Stimulated activated CD8-positive, alpha-beta memory T cell treated with anti-CD3 and anti-CD28 coated beads, Interleukin-4, amount 100 ng/mL, for 24 hours (primary cell): ENCODE measurements at regions not wholly inside any gene's neighbourhood (a gene's known extent, or its start where the extent isn't known, plus 50 kb on each side); places are given as distances from the start of the nearest gene placed in this dataset.
"Not testable (repeated sequence)": the region's sequence is repeated elsewhere in the genome, so short reads cannot be mapped to it uniquely, and the experiment has no call there.

ENCODE experiments used
- DNase-seq: peaks from one replicate; pipeline ENCODE4 v3.0.0-alpha.2; 2020; ENCODE audit warnings: low read depth

DNA sequence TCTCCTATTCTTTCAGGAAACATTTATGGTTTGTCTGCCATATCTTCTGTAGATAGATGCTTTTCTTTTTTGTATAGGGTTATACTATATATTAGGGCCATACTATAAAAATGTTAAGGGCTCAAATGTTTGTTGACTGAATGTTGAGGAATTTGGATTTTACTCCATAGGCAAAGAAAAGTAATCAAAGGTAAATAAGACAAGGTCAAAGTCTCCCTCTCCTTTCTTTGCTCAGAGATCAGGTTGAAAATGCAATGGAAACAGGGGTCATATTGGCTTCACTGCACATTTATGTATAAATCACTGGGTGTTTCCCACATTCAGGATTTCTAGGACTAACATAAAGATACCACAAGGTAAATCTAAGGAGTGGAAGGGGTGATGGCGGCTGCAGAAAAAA, 291.4 kb upstream of the FZD8 start:
- DNase-seq, result no peak

DNA sequence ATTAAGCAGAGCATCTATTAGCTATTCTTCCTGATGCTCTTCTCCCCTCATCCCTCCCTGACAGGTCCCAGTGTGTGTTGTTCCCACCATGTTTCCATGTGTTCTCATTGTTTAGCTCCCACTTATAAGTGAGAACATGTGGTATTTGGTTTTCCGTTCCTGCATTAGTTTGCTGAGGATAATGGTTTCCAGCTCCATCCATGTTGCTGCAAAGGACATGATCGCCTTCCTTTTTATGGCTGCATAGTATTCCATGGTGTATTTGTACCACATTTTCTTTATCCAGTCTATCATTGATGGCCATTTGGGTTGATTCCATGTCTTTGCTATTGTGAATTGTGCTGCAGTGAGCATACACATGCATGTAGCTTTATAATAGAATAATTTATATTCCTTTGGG, 287.9 kb upstream of the FZD8 start:
- not testable (repeated sequence) for DNase-seq

DNA sequence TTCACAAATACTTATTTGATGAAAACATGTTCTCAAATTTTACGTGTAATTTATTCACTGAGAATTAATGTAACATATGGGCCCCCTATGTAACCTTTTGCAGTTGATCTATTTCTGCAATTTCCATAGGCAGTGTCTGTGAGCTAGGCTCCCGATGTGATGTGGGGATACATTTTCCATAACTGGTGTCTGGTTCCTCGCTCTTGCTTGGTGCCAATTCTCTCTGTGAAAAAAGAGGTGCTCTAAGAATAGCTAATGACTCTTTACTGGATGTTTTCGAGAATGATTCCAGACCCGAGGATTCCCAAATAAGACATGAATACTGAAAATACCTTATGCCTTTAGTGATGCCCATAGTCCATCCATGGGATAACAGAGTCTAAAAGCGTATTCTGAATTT, 286.7 kb upstream of the FZD8 start:
- DNase-seq, result no peak

DNA sequence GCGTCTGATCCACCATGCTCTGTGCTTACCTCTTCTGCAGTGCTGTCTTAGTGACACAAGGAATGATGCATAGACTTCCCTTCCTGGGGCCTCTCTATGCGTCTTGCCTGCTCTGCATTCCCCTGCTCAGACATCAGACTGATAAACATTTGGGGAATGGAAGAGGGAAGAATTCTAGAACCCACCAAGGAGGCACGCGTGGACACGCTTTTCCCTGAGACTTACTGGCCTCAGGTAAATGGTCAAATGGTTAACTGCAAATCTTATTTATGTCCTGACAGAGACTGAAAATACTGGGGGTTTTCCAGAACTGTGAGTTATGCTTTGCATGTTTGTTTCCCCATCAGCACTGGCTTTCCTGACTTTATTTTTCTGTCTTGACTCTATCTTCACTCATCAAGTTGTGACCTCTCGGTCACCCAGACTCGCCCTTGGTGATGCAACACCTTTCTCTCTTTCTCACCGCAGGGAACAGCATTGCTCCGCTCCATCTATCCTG, 285.9 kb upstream of the FZD8 start:
- no peak for DNase-seq

DNA sequence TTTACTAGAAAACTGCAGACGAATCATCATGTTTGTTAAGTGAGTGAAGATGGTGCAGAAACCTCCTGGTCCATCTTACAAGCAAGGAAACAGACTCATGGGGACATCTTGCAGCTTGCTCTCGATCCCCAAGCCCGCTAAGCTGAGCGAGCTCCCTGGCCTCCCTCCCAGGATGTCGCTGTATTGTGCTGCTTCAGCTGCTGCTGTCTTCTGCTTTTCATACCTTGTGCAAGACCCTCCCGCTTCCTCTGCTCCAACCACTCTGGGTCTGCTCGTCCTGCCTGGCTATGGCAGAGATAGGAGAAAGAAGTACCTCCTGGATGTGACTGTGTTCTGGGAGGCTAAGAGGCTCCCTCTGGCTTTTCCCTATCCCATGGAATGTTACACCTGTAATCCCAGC, 285.2 kb upstream of the FZD8 start:
- DNase-seq, result no peak

DNA sequence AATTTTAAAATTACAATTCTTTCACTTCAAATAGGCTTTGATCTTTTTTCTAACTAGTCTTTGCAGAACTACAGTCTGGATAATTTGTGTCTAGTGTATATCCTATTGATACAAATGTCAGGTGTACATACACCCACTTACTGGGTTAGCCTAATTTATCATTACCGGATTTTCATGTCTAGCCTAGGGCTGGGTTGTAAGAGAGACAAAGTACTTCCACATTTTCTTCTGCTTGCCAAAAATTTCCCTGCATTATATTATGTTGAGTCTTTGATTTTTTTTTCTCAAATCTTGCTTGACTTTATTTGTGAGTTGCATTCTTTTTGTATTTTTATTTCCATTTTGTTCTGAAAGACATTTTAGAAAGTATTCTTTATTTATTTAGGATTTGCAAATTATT, 284.8 kb upstream of the FZD8 start:
- no peak for DNase-seq

DNA sequence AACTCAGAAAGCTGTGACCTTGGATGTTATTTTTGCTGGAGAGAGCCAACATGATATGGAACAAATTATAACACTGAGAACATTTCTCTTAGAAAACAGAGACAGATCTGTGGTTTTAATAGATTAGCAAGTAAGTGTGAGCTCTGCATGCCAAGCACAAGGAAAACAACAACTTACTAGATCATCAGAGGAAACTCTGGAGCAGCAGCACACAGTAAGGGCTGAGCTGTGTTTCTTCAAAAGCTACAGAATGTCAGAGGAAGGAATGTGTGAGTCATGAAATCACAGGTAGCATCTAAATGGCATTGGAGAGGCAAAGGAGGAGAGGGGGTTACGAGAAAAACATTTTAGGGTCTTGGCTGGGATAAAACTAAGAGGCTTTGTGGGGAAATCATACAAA, 283.4 kb upstream of the FZD8 start:
- no peak for DNase-seq

DNA sequence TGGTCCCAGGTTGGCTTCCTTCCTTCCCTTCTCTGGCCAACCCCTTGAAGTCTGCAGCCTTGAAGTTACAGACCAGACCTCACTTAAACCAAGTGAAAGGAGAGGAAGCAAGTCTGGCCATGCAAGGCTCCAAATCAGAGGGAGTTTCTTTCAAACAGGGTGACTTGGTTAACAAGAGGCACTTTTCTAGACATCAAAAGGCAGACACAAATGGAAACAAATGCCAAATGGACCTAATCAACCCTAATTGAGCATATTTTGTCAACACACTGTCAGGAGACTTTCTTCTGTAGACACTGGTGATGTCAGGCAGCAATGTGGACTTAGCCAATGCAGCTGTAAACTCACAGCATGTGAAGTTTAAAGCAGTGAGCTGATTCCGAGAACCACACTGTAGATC, 282.7 kb upstream of the FZD8 start:
- no peak for DNase-seq

DNA sequence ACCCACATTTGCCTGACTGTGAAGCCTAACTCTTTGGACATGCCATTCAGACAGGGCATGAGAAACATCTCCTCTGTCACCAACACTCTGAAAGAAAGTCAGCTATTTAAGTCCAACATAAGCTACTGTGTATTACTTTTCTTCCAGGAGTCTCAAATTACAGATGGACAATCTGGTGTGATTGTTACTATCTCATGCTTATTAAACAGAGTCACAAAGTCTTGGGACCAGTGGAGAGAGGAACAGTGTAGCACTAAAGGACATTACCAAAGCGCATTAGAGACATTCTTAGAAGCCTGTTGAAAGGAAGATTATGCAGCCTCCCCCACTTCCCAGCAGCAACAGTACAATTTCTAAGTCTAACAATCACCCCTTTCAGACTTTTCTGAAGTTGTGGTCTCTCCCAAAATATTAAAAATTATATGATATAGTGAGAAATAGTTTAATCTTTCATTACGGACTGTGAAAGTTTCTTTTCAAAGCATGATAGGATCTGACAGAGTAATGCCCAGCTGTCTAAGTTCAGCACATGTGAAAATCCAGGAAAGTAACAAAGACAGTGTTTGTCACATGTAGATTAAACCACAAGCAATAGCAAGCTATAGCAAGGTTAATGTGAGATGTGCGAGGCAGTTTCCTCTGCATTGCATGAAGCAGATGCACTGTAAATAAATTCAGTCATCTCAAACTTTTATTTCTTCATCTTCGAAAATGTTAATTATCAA, 280.9 kb upstream of the FZD8 start:
- DNase-seq, result no peak

DNA sequence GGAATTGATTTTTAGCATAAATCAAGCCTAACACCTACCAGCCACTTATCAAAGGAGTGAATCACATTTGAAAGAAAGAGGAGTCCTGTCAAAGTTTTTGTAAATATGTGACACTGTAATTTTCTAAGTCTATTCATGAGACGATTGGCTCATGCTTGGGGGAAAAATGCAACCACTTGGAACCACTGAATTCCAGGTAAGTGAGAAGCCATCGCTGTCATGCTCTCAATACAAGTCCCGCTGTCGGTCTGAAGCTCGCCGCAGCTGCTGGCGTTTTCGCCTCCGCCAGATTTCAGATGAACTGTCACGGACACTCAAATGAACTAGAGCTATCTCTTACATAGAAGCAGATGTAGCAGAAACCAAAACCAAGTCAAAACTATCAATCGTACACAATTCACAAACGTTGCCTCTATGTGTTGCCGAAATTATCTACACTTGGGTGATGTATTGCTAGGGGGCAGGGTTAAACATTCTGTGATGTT, 279.8 kb upstream of the FZD8 start:
- DNase-seq, result no peak

DNA sequence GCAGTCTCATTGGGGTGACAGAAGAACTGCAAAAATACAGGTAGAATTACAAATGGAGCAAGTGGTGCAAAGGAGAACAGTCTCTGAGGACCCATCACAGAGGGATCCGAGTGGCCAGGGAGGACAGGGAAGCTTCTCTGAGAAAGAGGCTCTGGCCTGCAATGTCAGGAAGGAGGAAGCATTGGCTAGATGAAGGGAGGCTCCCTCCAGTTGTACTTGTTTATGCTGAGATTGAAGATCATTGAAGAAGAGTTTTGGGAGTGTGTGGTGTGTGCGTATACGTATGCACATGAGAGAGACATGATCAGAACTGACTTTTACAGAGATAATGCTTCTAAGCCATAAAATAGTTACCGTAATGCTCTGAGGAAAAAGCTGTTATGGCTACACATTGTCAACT, 274.7 kb upstream of the FZD8 start:
- no peak for DNase-seq

DNA sequence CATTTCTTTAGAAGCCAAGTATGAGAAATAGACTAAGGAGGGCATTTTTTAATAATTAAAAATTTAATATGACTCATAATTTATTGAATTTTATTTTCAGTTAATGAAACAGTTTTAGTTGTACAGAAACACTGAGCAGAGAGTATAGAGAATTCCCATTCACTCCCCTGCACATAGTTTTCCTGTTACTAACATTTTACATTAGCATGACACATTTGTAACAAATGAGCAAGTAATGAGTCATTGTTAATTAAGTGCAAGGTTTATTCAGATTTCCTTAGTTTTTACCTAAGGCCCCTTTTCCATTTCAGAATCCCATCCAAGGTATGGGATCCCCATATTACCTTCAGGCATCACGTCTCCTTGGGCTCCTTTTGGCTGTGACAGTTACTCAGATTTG, 271.5 kb upstream of the FZD8 start:
- DNase-seq, result no peak

DNA sequence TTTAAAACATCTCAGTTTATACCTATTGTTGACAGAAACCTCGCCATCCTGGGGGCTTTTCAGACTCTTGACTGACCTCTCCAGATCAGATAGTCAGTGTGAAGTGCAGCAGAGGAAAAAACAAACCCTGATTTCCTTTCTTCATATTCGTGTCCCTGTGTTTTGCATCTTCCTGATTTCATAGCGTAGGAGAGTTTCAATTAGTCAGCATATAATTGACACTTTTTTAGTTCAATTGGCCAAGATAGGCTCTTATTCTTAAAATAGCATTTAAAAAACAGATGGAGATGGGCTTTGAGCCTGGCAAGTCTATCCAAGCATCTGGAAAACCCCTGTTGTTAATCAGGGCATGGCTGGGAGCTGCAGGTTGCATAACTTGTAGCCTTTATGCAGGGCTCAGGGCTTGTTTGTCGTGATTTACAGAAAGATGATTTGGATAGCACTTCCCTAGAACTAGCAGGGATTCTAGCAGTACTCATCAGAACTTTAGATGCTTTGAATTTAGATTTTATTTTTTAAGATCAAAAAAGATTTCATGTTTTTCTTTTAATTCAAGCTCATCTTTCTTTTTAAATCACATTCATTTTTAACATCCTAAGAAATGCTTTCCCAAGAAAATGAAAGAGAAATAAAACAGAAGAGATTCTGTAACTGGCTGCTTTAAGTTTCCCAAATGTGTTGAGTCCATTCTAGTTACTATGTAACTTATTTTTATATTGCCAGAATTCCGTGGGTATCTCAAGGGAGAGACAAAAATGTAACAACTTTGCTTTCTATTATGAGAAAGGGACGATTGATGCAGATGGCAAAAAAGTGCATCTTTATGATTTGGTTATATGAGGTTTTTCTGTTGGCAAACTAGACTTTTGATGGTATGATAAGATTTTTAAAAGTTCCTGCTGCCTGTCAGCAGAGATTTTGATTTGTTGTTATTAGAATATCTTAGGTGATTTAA, 270.8 kb upstream of the FZD8 start:
- DNase-seq, result no peak

DNA sequence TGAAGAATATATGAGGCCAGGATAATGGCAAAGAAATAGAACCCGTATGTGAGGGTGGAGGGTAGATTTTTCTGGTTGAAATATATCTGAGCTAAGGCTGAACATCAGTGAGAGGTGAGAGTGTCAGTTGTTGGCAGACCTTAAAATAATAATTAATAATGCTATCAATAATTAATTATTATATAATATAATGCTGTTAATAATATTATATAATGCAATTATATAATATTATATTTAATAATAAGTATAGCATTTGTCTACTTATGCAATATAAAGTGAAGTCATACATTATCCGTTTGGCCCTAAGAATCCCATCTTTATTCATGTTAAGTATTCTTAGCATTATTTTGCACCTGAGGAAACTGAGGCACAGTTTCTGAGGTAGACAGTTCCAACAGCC, 269.9 kb upstream of the FZD8 start:
- no peak for DNase-seq

DNA sequence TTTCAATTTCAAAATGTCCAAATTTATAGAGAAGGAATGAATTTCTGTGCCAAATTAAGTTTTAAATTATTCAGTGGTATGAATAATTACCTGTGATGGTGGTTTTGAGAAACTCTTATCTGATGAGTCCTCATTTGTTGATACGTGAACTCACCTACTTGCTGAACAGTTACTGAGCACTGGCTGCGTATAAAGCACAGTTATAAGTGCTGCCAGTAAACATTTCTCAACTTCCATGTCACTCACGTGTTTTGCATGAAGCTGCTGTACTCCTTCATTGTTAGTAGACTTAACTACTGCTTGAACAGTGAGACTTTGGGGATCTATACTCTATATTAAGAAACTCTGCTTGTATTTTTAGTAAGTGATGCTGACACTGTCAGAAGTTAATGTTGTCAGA, 269.1 kb upstream of the FZD8 start:
- DNase-seq, result no peak

DNA sequence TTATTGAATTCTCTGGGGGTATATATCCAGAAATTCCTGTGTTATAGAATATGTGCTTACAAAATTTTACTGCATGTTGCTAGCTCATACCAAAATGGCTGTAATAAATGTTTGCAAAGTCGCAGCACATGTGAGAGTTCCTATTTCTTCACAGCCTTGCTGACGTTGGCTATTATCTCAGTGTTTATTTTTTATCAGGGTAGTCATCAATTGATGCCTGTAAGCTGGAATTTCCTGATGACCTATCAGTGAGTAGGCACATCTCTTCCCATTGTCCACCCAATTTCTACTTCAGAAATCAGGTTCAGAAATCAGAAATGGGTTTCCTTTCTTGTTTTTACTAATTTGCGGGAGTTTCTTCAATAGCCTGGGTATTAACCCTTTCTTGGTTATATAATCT, 268.1 kb upstream of the FZD8 start:
- DNase-seq, result no peak

DNA sequence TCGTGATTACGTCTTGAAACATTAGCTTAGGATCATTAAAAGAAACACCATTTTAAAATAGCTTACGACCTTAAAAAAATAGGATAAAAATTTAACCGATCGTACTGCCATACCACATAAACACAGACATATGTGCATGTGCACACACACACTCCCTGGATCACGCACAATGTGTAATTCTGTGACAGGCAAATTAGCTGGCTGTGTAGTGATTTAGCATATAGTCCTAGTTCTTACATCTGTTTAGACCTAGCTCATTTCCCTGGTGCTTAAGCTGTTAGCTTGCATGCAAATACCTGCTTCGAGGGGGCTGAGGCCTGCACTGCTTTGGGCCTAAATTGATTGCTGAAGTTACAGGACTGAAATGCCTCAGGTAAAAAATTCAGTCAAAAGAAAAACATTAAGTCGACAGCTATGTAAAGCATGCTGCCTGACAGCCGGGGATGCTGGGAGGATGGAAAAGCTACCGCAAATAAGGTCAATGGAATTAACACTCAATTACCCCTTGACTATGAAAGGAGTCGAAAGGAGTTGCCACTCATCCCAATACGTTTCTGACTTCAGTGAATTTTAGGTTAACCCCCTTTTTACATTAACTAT, 267.1 kb upstream of the FZD8 start:
- DNase-seq, result no peak

DNA sequence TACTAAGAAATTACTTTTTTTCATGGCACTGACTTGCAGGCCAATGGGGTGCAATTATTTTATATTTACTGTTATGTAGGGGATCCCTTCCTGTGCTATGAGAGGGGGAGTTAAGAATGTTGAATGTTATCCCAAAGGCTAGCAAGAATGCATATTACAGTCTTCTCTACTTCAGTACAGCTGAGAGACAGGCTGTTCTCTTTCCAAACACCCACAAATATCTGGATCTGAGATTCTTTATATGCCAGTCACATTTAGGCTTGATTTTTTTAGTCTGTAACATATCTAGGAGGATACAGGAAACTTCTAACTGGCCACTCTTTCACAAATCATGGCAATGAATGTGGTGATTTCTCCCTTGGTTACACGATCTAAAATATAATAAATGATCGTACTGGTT, 266.4 kb upstream of the FZD8 start:
- no peak for DNase-seq

DNA sequence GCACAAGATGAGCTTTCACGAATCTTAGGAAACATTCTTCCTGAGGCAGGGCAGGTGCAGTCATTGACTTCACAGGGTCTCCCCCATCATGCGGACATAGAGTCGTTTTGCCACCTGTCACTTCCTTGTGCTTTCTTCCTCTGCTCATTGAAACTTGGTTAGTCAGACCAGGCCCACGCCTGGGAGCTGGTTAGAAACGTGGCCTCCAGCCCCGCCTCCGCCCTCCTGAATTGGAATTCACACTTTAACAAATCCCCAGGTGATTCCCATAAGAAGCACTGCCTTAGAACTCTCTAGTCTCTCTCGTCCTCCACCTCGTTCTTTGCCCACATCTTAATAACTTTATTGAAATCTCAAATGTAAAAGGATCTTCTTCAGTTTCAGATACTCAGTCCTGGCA, 265.5 kb upstream of the FZD8 start:
- no peak for DNase-seq

DNA sequence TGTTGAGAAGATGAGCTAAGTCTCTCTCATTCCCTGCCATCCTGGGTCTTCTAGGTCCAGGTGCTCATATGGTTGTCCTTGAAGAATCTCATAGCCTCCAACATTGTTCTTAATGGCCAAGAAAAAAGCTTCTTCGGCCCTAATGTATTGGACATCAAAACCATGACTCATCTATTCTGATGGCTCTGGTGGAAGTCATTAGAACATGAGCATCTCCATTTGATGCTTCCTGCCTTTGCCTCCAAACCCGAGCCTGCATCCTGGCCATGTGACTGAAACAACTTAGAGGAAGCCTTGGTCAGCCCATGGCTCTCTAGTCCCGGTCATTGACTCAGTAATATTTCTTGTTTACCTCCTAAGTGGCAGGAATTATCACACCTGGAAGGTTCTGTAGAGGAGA, 264.1 kb upstream of the FZD8 start:
- DNase-seq, result no peak

DNA sequence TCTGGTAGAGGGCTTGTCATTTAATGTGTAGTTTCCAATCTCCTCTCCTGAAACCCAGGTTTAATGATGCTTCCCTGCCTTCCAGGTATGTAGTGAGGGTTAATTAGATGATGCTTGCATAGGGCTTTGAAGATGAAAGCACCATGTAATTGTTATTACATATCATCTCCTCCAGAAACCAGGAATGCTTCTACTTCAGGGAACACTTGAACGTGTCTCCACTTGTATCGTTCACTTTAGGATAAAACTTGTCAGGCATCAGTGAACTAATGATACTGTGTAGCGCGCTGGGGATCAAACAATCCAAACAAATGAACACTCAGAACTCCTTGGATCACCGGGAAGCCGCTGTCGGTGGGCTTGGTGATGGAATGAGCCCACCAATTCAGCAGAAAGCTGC, 260.9 kb upstream of the FZD8 start:
- no peak for DNase-seq

DNA sequence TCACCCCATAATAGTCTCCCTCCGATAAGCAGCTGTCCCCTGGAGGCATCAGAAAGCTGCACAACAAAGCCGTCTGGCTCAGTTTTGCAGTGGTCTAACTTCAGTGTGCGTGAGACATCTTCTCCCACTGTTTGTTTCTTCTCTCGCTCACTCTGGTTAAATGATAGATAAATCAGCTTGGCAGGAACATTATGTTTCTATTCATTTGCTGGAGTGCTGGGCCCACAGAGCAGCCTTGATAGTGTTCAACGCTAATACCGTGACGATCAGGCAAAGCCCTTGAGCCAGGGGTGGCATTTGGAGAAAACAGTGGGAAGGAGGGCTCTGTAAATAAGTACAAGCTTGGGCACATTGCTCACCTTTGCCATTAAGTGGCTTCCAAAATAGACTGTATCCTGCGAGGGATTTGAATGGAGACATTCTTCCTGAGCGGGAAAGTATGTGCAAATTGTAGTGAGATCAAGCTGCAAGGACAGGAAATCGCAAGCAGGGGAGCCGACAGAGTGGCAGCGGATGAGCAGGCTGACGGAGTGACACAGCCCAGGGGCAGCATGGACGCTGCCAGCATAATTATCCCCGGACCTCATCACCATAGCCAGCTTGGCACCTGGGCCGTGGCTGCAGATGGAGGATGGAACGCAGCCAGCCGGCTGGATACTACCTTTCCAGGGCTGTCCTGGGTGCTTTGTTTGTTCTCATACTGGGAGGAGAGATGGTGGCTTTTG, 256.8 kb upstream of the FZD8 start:
- DNase-seq, result no peak
